Hepatocyte (in vitro differentiated cells): ENCODE measurements at regions not wholly inside any gene's neighbourhood (a gene's known extent, or its start where the extent isn't known, plus 50 kb on each side); places are given as distances from the start of the nearest gene placed in this dataset.

ENCODE experiments used
- DNase-seq: peaks from one replicate; pipeline ENCODE4 v3.0.0-alpha.2; 2016; ENCODE audit warnings: low spot score
- H2AFZ ChIP-seq: fragments of 200-600 bp; sonication (generic); 2 replicates; pipeline ENCODE4 v1.6.0; 2016; ENCODE audit warnings: antibody characterized with exemption, mild to moderate bottlenecking
- H3K27ac ChIP-seq: fragments of 200-600 bp; sonication (generic); 2 replicates; pipeline ENCODE4 v1.5.1; 2016; ENCODE audit warnings: mild to moderate bottlenecking
- H3K27me3 ChIP-seq: fragments of 200-600 bp; sonication (generic); 2 replicates; pipeline ENCODE4 v1.6.1; 2016
- H3K36me3 ChIP-seq: fragments of 200-600 bp; sonication (generic); replicated peaks from 2 replicates; pipeline ENCODE4 v1.5.1; 2016; ENCODE audit warnings: low read depth; ENCODE audit not compliant: insufficient read depth
- H3K4me1 ChIP-seq: fragments of 200-600 bp; sonication (generic); 2 replicates; pipeline ENCODE4 v1.5.1; 2016; ENCODE audit warnings: mild to moderate bottlenecking, moderate library complexity; ENCODE audit not compliant: insufficient read depth
- H3K4me2 ChIP-seq: fragments of 200-600 bp; sonication (generic); 2 replicates; pipeline ENCODE4 v1.6.0; 2016
- H3K4me3 ChIP-seq: fragments of 200-600 bp; sonication (generic); 2 replicates; pipeline ENCODE4 v1.5.1; 2016; ENCODE audit warnings: mild to moderate bottlenecking
- H3K79me2 ChIP-seq: fragments of 200-600 bp; sonication (generic); 2 replicates; pipeline ENCODE4 v1.6.0; 2017; ENCODE audit warnings: mild to moderate bottlenecking
- H3K9me2 ChIP-seq: fragments of 200-600 bp; sonication (generic); replicated peaks from 2 replicates; pipeline ENCODE4 v1.6.0; 2017; ENCODE audit warnings: mild to moderate bottlenecking; ENCODE audit not compliant: insufficient read depth
- H3K9me3 ChIP-seq: fragments of 200-600 bp; sonication (generic); 2 replicates; pipeline ENCODE4 v1.5.1; 2016; ENCODE audit warnings: low read depth, mild to moderate bottlenecking
- H4K20me1 ChIP-seq: fragments of 200-600 bp; sonication (generic); 2 replicates; pipeline ENCODE4 v1.6.0; 2016; ENCODE audit warnings: mild to moderate bottlenecking; ENCODE audit not compliant: insufficient read depth, poor library complexity, severe bottlenecking
- EZH2 ChIP-seq: fragments of 200-600 bp; sonication (generic); IDR thresholded peaks from 2 replicates; pipeline ENCODE4 v1.6.1; 2016; ENCODE audit warnings: antibody characterized with exemption, mild to moderate bottlenecking, borderline replicate concordance
- EZH2phosphoT487 ChIP-seq: fragments of 200-600 bp; sonication (generic); IDR thresholded peaks from one replicate; pipeline ENCODE4 v1.6.1; 2018; ENCODE audit warnings: antibody characterized with exemption, mild to moderate bottlenecking, low read depth, moderate library complexity; ENCODE audit not compliant: unreplicated experiment, severe bottlenecking
- WGBS: methylation state at CpG from one replicate; pipeline ENCODE4 v1.1.6; 2016; ENCODE audit warnings: low lambda C conversion rate; ENCODE audit errors: missing lambda C conversion rate; 5-methylcytosine and 5-hydroxymethylcytosine counted together
- TF ChIP-seq, protein P1 (sequence below): fragments of 200-600 bp; sonication (generic); IDR thresholded peaks from 2 replicates; pipeline ENCODE4 v1.5.1; 2016; ENCODE audit warnings: antibody characterized with exemption, mild to moderate bottlenecking; ENCODE audit not compliant: poor library complexity

DNA sequence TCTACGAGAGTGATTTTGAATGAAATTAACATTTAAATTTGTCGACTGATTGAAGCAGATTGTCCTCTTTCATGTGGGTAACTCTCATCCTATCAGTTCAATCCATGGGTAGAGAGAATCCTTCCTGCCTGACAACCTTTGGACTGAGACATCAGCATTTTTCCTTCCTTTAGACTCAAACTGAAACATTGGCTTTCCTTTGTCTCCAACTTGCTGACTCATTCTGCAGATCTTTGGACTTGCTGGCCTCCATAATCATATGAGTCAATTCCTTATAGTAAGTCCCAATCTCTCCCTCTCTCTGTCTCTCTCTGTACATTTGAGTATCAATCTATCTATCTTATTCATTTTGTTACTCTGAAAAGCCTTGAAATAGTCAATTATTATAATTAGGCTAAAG, 416.7 kb downstream of the LRRIQ3 start:
- H3K9me3 ChIP-seq: no peaks in the 10 kb centered on the region
- WGBS: 93% methylated on average over 2 of the region's 2 CpGs
- H3K27ac ChIP-seq: peak overlapping the region; percentile 14
- H3K4me1 ChIP-seq: no peaks in the 10 kb centered on the region
- no peak for TF ChIP-seq EZH2
- TF ChIP-seq, protein P1, sequence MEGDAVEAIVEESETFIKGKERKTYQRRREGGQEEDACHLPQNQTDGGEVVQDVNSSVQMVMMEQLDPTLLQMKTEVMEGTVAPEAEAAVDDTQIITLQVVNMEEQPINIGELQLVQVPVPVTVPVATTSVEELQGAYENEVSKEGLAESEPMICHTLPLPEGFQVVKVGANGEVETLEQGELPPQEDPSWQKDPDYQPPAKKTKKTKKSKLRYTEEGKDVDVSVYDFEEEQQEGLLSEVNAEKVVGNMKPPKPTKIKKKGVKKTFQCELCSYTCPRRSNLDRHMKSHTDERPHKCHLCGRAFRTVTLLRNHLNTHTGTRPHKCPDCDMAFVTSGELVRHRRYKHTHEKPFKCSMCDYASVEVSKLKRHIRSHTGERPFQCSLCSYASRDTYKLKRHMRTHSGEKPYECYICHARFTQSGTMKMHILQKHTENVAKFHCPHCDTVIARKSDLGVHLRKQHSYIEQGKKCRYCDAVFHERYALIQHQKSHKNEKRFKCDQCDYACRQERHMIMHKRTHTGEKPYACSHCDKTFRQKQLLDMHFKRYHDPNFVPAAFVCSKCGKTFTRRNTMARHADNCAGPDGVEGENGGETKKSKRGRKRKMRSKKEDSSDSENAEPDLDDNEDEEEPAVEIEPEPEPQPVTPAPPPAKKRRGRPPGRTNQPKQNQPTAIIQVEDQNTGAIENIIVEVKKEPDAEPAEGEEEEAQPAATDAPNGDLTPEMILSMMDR: no peak
- no peak for TF ChIP-seq EZH2phosphoT487
- H3K27me3 ChIP-seq: no peaks in the 10 kb centered on the region
- H3K4me2 ChIP-seq: no peak overlapping the region
- peak; percentile 31 for DNase-seq
- H3K9me2 ChIP-seq: no peaks in the 10 kb centered on the region
- no peaks in the 10 kb centered on the region for H3K79me2 ChIP-seq
- peak overlapping the region; percentile 27 for H2AFZ ChIP-seq
- H4K20me1 ChIP-seq: no peaks in the 10 kb centered on the region
- no peaks in the 10 kb centered on the region for H3K36me3 ChIP-seq
- H3K4me3 ChIP-seq: no peak overlapping the region

DNA sequence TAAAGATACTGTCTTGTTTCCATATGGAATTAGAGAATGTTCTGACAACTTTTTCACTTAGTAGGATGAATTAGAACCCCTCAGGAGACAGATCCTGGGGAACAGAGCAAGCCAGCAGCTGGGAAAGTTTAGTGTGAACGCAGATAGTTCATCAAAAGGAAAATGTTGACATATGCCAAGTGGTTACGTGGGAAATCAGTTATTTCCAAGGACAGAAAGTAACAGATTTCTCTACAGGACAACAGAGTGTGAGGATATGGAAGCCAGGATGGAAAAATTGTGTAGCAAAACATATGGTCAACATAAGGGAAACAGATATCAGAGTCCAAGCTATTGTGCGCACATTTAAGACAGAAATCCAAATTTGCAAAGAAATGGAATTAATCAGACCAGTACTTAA, 419.5 kb downstream of the LRRIQ3 start:
- WGBS: 74% methylated on average over 3 of the region's 3 CpGs
- DNase-seq: no peak
- Histone ChIP-seq H2AFZ (no peak overlapping the region), H4K20me1 (no peaks in the 10 kb centered on the region), H3K79me2 (no peaks in the 10 kb centered on the region), H3K9me2 (no peaks in the 10 kb centered on the region), H3K27ac (no peak overlapping the region), H3K4me1 (no peaks in the 10 kb centered on the region), H3K4me2 (no peak overlapping the region), H3K36me3 (no peaks in the 10 kb centered on the region), H3K9me3 (no peaks in the 10 kb centered on the region), H3K27me3 (no peaks in the 10 kb centered on the region), H3K4me3 (no peak overlapping the region)
- no peak for TF ChIP-seq EZH2phosphoT487
- TF ChIP-seq EZH2: no peak
- TF ChIP-seq, protein P1: no peak

DNA sequence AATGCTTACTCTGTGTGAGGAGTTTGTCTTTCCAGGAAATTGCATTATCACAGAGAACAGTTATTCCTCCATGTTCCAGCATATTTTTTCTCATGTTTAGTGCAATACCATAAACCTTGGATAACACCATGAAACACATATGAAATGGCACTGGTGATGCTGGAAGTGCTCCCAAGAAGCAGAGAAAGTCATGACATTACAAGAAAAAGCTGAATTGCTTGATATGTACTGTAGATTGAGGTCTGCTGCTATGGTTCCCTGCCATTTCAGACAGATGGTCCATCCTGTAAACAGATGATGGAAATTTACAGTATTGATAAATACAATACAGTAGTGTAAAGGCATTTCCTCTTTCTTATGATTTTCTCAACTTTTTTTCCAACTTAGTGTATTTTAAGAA, 422.1 kb downstream of the LRRIQ3 start:
- Histone ChIP-seq H3K9me3 (no peaks in the 10 kb centered on the region), H3K4me3 (no peak overlapping the region), H3K9me2 (no peaks in the 10 kb centered on the region), H3K4me2 (no peak overlapping the region), H3K27me3 (no peaks in the 10 kb centered on the region), H3K4me1 (no peaks in the 10 kb centered on the region), H3K27ac (no peak overlapping the region), H4K20me1 (no peaks in the 10 kb centered on the region), H2AFZ (no peak overlapping the region), H3K79me2 (no peaks in the 10 kb centered on the region), H3K36me3 (no peaks in the 10 kb centered on the region)
- no peak for DNase-seq
- TF ChIP-seq, protein P1: no peak
- TF ChIP-seq EZH2 (no peak), EZH2phosphoT487 (no peak)

DNA sequence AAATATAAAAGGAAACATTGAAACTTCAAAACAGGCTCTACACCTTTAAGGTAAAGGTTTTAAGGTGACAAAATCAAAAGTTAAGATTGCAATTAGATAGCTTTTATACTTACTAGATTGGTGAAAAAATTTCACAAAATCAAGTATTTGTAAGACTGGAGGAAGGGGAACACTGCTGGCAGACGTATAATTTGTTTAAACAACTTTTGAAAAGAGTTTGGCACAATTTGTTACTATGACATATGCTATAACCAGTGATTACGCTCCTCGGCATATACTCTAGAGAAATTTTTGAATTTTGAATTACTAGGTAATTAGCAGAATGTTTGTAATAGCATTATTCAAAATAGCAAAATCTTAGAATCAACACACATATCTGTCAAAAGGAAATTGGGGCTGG, 425.0 kb downstream of the LRRIQ3 start:
- TF ChIP-seq EZH2 (no peak), EZH2phosphoT487 (no peak)
- TF ChIP-seq, protein P1: no peak
- Histone ChIP-seq H3K9me2 (no peaks in the 10 kb centered on the region), H3K4me3 (no peak overlapping the region), H3K4me2 (no peak overlapping the region), H3K4me1 (no peaks in the 10 kb centered on the region), H2AFZ (no peak overlapping the region), H4K20me1 (no peaks in the 10 kb centered on the region), H3K9me3 (no peaks in the 10 kb centered on the region), H3K79me2 (no peaks in the 10 kb centered on the region), H3K36me3 (no peaks in the 10 kb centered on the region), H3K27me3 (no peaks in the 10 kb centered on the region), H3K27ac (no peak overlapping the region)
- no peak for DNase-seq
- 88% methylated on average over 3 of the region's 3 CpGs for WGBS
